T-cell (primary cell): ENCODE measurements at regions not wholly inside any gene's neighbourhood (a gene's known extent, or its start where the extent isn't known, plus 50 kb on each side); places are given as distances from the start of the nearest gene placed in this dataset.
A peak's percentile ranks its signal among the peaks of the same experiment; 100 is the strongest.
"Not testable (repeated sequence)": the region's sequence is repeated elsewhere in the genome, so short reads cannot be mapped to it uniquely, and the experiment has no call there.

Experiments
- ATAC-seq, 4 experiments: fragments of 200-7000 bp in 3 of 4; fragments of 150-1000 bp in 1 of 4; cut with Tn5 transposase; replicated peaks in 1 of 4; 1 replicate in 3 of 4; 2 replicates in 1 of 4; pipeline ENCODE4 v1.10.0; 2021; ENCODE audit warnings: moderate library complexity in 3 of 4, mild to moderate bottlenecking in 2 of 4, moderate number of reproducible peaks in 1 of 4
- CTCF ChIA-PET, 2 donors: fragments of 300-600 bp; sonication (Branson Sonifier 250); formaldehyde crosslinking; loops; one replicate each; lab custom pipeline; 2022; ENCODE audit warnings: antibody characterized with exemption in 2 of 2; lab: Charles Lee
- POLR2A ChIA-PET, 2 donors: fragments of 300-600 bp; sonication (Branson Sonifier 250); formaldehyde crosslinking; loops; one replicate each; lab custom pipeline; 2022; ENCODE audit warnings: antibody characterized with exemption in 2 of 2; lab: Charles Lee
- DNase-seq, 35 experiments: peaks; one replicate each; pipeline versions ENCODE4 v3.0.0 to v3.0.0-alpha.2; 2013 to 2023
- H3K27ac ChIP-seq: one replicate; pipeline ENCODE4 v1.5.1; 2013; ENCODE audit warnings: low read length
- H3K27me3 ChIP-seq, 2 experiments: replicated peaks in 1 of 2; 1 replicate in 1 of 2; 2 replicates in 1 of 2; pipeline versions ENCODE4 v1.6.1 to v1.7.0; 2013; ENCODE audit warnings: low read length in 1 of 2, mixed read lengths in 1 of 2; ENCODE audit not compliant: control insufficient read depth in 2 of 2, insufficient read depth in 2 of 2; ENCODE audit errors: extremely low read depth in 1 of 2
- H3K36me3 ChIP-seq, 2 donors: 1 replicate in 1 of 2; 2 replicates in 1 of 2; pipeline versions ENCODE4 v1.6.1 to v1.7.0; 2013; ENCODE audit warnings: low read length in 1 of 2; ENCODE audit not compliant: control insufficient read depth in 2 of 2, insufficient read depth in 1 of 2; ENCODE audit errors: extremely low read depth in 1 of 2
- H3K4me1 ChIP-seq, 2 experiments: 1 replicate in 1 of 2; 2 replicates in 1 of 2; pipeline versions ENCODE4 v1.6.1 to v1.7.0; 2013; ENCODE audit warnings: low read length in 2 of 2, mixed read lengths in 1 of 2; ENCODE audit not compliant: insufficient read depth in 2 of 2, control insufficient read depth in 1 of 2; ENCODE audit errors: extremely low read depth in 1 of 2
- H3K4me3 ChIP-seq, 2 donors: 1 replicate in 1 of 2; 2 replicates in 1 of 2; pipeline versions ENCODE4 v1.5.1 to v1.7.0; 2013; ENCODE audit warnings: mild to moderate bottlenecking in 2 of 2, low read length in 1 of 2, moderate library complexity in 1 of 2; ENCODE audit not compliant: control insufficient read depth in 1 of 2; ENCODE audit errors: extremely low read depth in 1 of 2
- H3K9me3 ChIP-seq: 2 replicates; pipeline ENCODE4 v1.7.0; 2013
- H3K27ac Mint-ChIP-seq, 2 donors: one replicate each; pipeline ENCODE4 v1.8.0; 2020 to 2021; ENCODE audit warnings: mild to moderate bottlenecking in 2 of 2, mixed read lengths in 2 of 2
- H3K27me3 Mint-ChIP-seq, 2 donors: one replicate each; pipeline ENCODE4 v1.8.0; 2021 to 2022; ENCODE audit warnings: mixed read lengths in 2 of 2
- H3K36me3 Mint-ChIP-seq: one replicate; pipeline ENCODE4 v1.8.0; 2021; ENCODE audit warnings: mixed read lengths
- H3K4me1 Mint-ChIP-seq, 3 donors: one replicate each; pipeline ENCODE4 v1.8.0; 2020 to 2022; ENCODE audit warnings: mixed read lengths in 3 of 3, mild to moderate bottlenecking in 1 of 3
- H3K4me3 Mint-ChIP-seq, 3 donors: one replicate each; pipeline ENCODE4 v1.8.0; 2020 to 2022; ENCODE audit warnings: mild to moderate bottlenecking in 3 of 3, mixed read lengths in 3 of 3, moderate library complexity in 3 of 3
- H3K9me3 Mint-ChIP-seq, 3 donors: one replicate each; pipeline ENCODE4 v1.8.0; 2020 to 2022; ENCODE audit warnings: mixed read lengths in 3 of 3
- WGBS: methylation state at CpG from one replicate; pipeline ENCODE4 v1.1.5; 2013; ENCODE audit warnings: missing lambda C conversion rate; ENCODE audit not compliant: insufficient coverage; 5-methylcytosine and 5-hydroxymethylcytosine counted together

GRCh38 chr19:29886586-29886985, 55.5 kb upstream of the URI1 start:
- Mint-ChIP-seq H3K27ac (no peak overlapping the region), H3K4me3 (no peak overlapping the region), H3K27me3 (no peaks in the 10 kb centered on the region), H3K36me3 (no peaks in the 10 kb centered on the region), H3K4me1 (peaks cover 5 to 13% (median 6%) of the 10 kb centered on the region in 3 donors), H3K9me3 (peaks cover 0 to 5% (median 0%) of the 10 kb centered on the region in 3 donors)
- ChIA-PET POLR2A (no interaction called here), CTCF (interaction anchor here in 1 of 2 donors (0.6 kb wide), 1 partner anchor 1620 kb away, joined by 10 read pairs; no protein-coding TSS in a partner anchor)
- Histone ChIP-seq H3K9me3 (no peaks in the 10 kb centered on the region), H3K27ac (no peak overlapping the region), H3K4me1 (peaks cover 0 to 3% of the 10 kb centered on the region in 2 experiments), H3K27me3 (peaks cover 0 to 31% of the 10 kb centered on the region in 2 experiments), H3K36me3 (no peaks in the 10 kb centered on the region), H3K4me3 (no peak overlapping the region)
- 25% methylated on average over 2 of the region's 6 CpGs for WGBS
- DNase-seq, result no peak
- ATAC-seq, result no peak

DNA sequence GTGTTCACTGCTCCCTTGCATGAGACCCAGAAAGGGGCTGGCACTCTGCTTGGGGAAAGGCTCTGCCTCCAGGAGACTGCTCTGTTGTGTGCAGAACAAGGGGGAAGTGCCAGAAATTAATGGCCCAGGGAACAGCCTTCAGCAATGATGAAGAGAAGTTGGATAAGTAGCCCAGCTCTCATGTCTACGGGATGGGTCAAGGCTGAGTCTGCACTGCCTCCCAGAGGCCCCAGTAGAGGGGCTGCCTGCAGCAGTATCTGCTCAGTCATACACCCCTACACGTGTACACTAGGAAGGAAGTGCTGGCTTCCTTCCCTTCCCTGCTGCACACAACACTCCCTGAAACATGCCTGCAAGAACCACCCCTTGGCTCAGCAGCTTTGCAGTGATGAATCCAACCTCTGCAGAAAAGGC, 54.6 kb upstream of the URI1 start:
- no peaks in the 10 kb centered on the region for H3K36me3 ChIP-seq
- Mint-ChIP-seq H3K27me3 (peaks cover 0 to 3% of the 10 kb centered on the region in 2 donors), H3K9me3 (peaks cover 0 to 5% (median 0%) of the 10 kb centered on the region in 3 donors), H3K4me3 (no peak overlapping the region), H3K36me3 (no peaks in the 10 kb centered on the region), H3K4me1 (peaks cover 5 to 13% (median 6%) of the 10 kb centered on the region in 3 donors), H3K27ac (no peak overlapping the region)
- no peak overlapping the region for H3K27ac ChIP-seq
- ChIA-PET CTCF (interaction anchor here in 1 of 2 donors (1.2 kb wide), 1 partner anchor 171 kb away, joined by 3 read pairs; no protein-coding TSS in a partner anchor), POLR2A (no interaction called here)
- 10% methylated on average over 2 of the region's 2 CpGs for WGBS
- ATAC-seq (peak in 1 of 4 experiments; percentile 54), DNase-seq (no peak)
- H3K27me3 ChIP-seq, result peaks cover 0 to 28% of the 10 kb centered on the region in 2 experiments
- no peak overlapping the region for H3K4me3 ChIP-seq
- peaks cover 0 to 3% of the 10 kb centered on the region in 2 experiments for H3K4me1 ChIP-seq
- H3K9me3 ChIP-seq, result no peaks in the 10 kb centered on the region

GRCh38 chr19:29888047-29888446, 54.0 kb upstream of the URI1 start:
- H3K4me3 ChIP-seq, H3K4me1 ChIP-seq, POLR2A ChIA-PET, H3K36me3 ChIP-seq, ATAC-seq, H3K9me3 ChIP-seq, H3K27me3 Mint-ChIP-seq, H3K27ac ChIP-seq, H3K4me3 Mint-ChIP-seq, H3K36me3 Mint-ChIP-seq, H3K27ac Mint-ChIP-seq, H3K9me3 Mint-ChIP-seq, DNase-seq: not testable (repeated sequence)
- CTCF ChIA-PET, result interaction anchor here in 1 of 2 donors (1.2 kb wide), 1 partner anchor 172 kb away, joined by 3 read pairs; no protein-coding TSS in a partner anchor
- peaks cover 0 to 24% of the 10 kb centered on the region in 2 experiments for H3K27me3 ChIP-seq
- peaks cover 5 to 13% (median 6%) of the 10 kb centered on the region in 3 donors for H3K4me1 Mint-ChIP-seq
- WGBS, result 100% methylated on average over 2 of the region's 3 CpGs

DNA sequence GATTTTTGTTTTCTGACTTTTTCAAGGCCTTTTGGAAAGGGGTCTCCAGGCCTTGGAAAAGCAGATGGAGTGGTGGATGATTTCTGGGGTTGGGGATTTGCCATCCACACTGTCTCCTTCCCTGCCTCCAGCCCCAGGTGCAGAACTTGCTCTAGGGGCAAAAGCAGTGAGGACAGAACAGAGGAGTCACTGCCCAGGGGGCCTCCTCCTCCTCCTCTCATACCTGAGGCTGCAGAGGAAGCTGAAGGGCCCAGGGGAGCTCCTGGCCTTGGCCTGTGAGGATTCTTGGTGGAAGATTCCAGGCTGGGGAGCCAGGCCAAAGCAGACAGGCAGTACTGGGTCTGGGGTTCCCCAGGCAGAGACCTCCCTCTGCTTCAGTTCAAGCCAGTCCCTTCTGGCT, 52.3 kb upstream of the URI1 start:
- no peaks in the 10 kb centered on the region for H3K9me3 ChIP-seq
- H3K27me3 ChIP-seq, result peaks cover 0 to 24% of the 10 kb centered on the region in 2 experiments
- H3K4me1 Mint-ChIP-seq, result peaks cover 5 to 13% (median 6%) of the 10 kb centered on the region in 3 donors
- peaks cover 0 to 3% of the 10 kb centered on the region in 2 donors for H3K27me3 Mint-ChIP-seq
- H3K27ac ChIP-seq, result no peak overlapping the region
- peaks cover 0 to 5% (median 0%) of the 10 kb centered on the region in 3 donors for H3K9me3 Mint-ChIP-seq
- no peak overlapping the region for H3K4me3 Mint-ChIP-seq
- peaks cover 0 to 3% of the 10 kb centered on the region in 2 experiments for H3K4me1 ChIP-seq
- ChIA-PET POLR2A (interaction anchor here in 1 of 2 donors (0.6 kb wide), 1 partner anchor 163 kb away, joined by 3 read pairs; no protein-coding TSS in a partner anchor), CTCF (no interaction called here)
- no peaks in the 10 kb centered on the region for H3K36me3 ChIP-seq
- no peak overlapping the region for H3K4me3 ChIP-seq
- no peak for DNase-seq
- no peak overlapping the region for H3K27ac Mint-ChIP-seq
- ATAC-seq, result no peak
- no peaks in the 10 kb centered on the region for H3K36me3 Mint-ChIP-seq

DNA sequence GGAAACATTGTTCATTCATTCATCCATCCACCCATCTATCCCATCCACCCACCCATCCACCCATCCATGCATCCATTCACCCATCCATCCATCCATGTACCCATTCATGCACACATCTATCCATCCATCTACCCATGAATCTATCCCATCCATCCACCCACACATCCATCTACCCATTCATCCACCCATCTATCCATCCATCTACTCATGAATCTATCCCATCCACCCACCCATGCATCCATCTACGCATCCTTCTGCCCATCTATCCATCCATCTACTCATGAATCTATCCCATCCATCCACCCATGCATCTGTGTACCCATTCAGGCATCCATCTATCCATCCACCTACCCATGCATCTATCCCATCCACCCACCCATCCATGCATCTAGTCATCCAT, 51.6 kb upstream of the URI1 start:
- H3K27ac Mint-ChIP-seq, result no peak overlapping the region
- no peaks in the 10 kb centered on the region for H3K9me3 ChIP-seq
- peaks cover 0 to 5% (median 0%) of the 10 kb centered on the region in 3 donors for H3K9me3 Mint-ChIP-seq
- H3K36me3 ChIP-seq, result no peaks in the 10 kb centered on the region
- peaks cover 0 to 3% of the 10 kb centered on the region in 2 donors for H3K27me3 Mint-ChIP-seq
- H3K36me3 Mint-ChIP-seq, result no peaks in the 10 kb centered on the region
- H3K4me3 Mint-ChIP-seq, result no peak overlapping the region
- WGBS, result 93% methylated on average over 1 of the region's 1 CpG
- H3K4me1 ChIP-seq, result peaks cover 0 to 3% of the 10 kb centered on the region in 2 experiments
- DNase-seq (no peak), ATAC-seq (no peak)
- no peak overlapping the region for H3K4me3 ChIP-seq
- H3K27ac ChIP-seq, result no peak overlapping the region
- peaks cover 0 to 22% of the 10 kb centered on the region in 2 experiments for H3K27me3 ChIP-seq
- CTCF ChIA-PET, result no interaction called here
- POLR2A ChIA-PET, result interaction anchor here in 1 of 2 donors (0.6 kb wide), 1 partner anchor 163 kb away, joined by 3 read pairs; no protein-coding TSS in a partner anchor
- peaks cover 5 to 13% (median 6%) of the 10 kb centered on the region in 3 donors for H3K4me1 Mint-ChIP-seq
